Mesothelial cell of epicardium (in vitro differentiated cells): ENCODE measurements at regions not wholly inside any gene's neighbourhood (a gene's known extent, or its start where the extent isn't known, plus 50 kb on each side); places are given as distances from the start of the nearest gene placed in this dataset.

Experiments
- DNase-seq, 2 experiments: peaks; one replicate each; pipeline ENCODE4 v3.0.0; 2021; ENCODE audit warnings: low spot score in 2 of 2; ENCODE audit not compliant: unreplicated experiment in 2 of 2
- H3K27ac Mint-ChIP-seq: 2 replicates; pipeline ENCODE4 v1.8.0; 2021; ENCODE audit warnings: mixed read lengths
- H3K27me3 Mint-ChIP-seq: 2 replicates; pipeline ENCODE4 v1.8.0; 2021; ENCODE audit warnings: low read depth, mixed read lengths
- H3K36me3 Mint-ChIP-seq: 2 replicates; pipeline ENCODE4 v1.8.0; 2021; ENCODE audit warnings: mixed read lengths
- H3K4me1 Mint-ChIP-seq: 2 replicates; pipeline ENCODE4 v1.8.0; 2021; ENCODE audit warnings: mixed read lengths
- H3K4me3 Mint-ChIP-seq: 2 replicates; pipeline ENCODE4 v1.8.0; 2021; ENCODE audit warnings: mild to moderate bottlenecking, moderate library complexity, mixed read lengths
- H3K9me3 Mint-ChIP-seq: 2 replicates; pipeline ENCODE4 v1.8.0; 2021; ENCODE audit warnings: mixed read lengths
- CTCF ChIP-seq: fragments of 200-600 bp; sonication (generic); IDR thresholded peaks from one replicate; pipeline ENCODE4 v1.5.0; 2021; ENCODE audit warnings: antibody characterized with exemption; ENCODE audit not compliant: unreplicated experiment

DNA sequence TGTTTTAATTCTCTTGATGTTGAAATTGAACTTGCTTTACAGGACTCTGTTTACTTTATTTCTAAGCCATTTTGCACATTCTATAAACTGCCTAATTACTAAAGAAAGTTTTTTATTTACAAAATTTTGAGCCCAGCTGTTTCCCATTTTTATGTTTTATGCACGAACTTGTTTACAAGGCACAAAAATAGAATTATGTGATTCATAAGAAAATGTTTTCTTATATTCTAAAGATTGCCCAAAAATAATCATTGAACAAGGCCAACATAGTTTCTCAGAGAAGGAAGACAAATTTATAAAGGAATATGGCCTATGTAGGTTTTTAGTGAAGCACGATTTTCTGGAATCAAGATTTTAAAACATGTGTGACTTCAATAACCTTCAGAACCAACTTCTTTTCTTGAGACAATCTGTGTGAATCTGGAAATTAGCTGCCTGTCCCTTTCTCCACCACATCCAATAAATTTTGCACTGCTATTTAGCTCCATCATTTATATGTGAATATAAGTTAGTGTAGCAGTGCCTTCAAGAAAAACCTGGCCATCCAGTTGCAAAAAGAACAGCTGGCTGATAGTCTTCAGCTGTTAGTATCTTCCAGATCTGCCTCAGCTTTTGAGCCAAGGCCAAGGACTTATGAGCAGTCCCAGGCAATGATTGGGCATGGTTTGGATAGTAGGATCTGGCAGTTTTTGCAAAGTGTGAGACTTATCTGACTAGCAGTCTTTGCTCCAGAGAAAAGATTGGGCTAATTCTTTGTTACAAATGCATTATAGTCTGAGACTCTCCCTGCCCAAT lies 253.2 kb upstream of the COL3A1 start:
- DNase-seq, result no peak
- H3K36me3 Mint-ChIP-seq, result peaks cover 18% of the 10 kb centered on the region

DNA sequence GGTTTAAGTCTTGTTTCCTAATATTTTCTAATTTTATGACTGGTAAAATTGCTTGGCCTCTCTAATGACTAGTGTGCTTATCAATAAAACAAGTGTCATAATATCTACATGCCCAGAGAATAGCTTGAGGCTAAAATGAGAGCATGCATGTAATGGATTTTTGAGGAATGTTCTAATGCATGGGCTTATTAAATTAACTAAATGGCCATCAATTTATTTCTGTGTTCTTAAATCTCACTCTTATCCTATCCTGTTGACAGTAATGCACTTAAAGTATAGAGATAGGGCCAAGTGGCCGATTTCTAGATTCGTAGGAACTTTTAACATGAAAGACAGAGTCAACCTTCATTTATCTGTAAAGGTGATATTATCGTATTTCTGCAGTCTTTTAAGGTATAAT lies 252.4 kb upstream of the COL3A1 start:
- peaks cover 58% of the 10 kb centered on the region for H3K4me1 Mint-ChIP-seq
- no peak for TF ChIP-seq CTCF
- H3K9me3 Mint-ChIP-seq, result peaks cover 13% of the 10 kb centered on the region
- no peaks in the 10 kb centered on the region for H3K27me3 Mint-ChIP-seq
- H3K27ac Mint-ChIP-seq, result peak overlapping the region; percentile 88
- no peak overlapping the region for H3K4me3 Mint-ChIP-seq
- DNase-seq, result no peak
- H3K36me3 Mint-ChIP-seq, result peaks cover 13% of the 10 kb centered on the region

More for the DNA sequence above, 253.2 kb upstream of the COL3A1 start:
- H3K27me3 Mint-ChIP-seq, result no peaks in the 10 kb centered on the region
- H3K9me3 Mint-ChIP-seq, result peaks cover 17% of the 10 kb centered on the region
- TF ChIP-seq CTCF, result no peak
- peak overlapping the region; percentile 88 for H3K27ac Mint-ChIP-seq
- no peak overlapping the region for H3K4me3 Mint-ChIP-seq
- H3K4me1 Mint-ChIP-seq, result peaks cover 52% of the 10 kb centered on the region

DNA sequence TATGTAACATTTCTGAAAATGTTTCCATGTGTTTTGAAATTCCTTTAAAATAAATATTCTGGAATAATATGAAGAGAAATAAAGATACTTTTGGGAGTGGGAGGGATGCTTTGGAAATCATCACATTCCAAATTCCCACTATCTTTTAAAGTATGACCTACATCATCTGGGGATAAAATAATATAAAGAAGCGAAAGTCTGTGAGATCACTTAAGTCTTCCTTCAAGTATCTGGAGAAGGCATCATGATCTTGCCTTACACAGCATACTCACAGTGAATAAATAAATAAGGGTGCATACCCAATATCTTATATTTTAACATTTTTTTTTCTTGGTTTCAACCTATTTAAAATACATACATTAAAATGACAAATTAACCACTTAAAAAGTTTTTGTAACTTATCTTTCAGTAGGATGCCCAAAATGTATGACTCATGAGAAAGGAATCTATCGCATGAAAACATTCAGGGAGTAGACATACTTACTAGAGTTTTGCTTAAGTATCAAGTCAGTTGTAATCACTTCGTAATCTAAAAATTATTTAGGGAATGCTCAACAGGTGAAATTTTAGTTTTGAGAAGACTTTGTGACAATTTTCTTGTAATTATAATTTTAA lies 248.3 kb upstream of the COL3A1 start:
- peaks cover 74% of the 10 kb centered on the region for H3K4me1 Mint-ChIP-seq
- H3K36me3 Mint-ChIP-seq, result peaks cover 3% of the 10 kb centered on the region
- no peak for TF ChIP-seq CTCF
- H3K4me3 Mint-ChIP-seq, result no peak overlapping the region
- H3K27ac Mint-ChIP-seq, result peak overlapping the region; percentile 70
- no peak for DNase-seq
- peaks cover 8% of the 10 kb centered on the region for H3K9me3 Mint-ChIP-seq
- no peaks in the 10 kb centered on the region for H3K27me3 Mint-ChIP-seq

DNA sequence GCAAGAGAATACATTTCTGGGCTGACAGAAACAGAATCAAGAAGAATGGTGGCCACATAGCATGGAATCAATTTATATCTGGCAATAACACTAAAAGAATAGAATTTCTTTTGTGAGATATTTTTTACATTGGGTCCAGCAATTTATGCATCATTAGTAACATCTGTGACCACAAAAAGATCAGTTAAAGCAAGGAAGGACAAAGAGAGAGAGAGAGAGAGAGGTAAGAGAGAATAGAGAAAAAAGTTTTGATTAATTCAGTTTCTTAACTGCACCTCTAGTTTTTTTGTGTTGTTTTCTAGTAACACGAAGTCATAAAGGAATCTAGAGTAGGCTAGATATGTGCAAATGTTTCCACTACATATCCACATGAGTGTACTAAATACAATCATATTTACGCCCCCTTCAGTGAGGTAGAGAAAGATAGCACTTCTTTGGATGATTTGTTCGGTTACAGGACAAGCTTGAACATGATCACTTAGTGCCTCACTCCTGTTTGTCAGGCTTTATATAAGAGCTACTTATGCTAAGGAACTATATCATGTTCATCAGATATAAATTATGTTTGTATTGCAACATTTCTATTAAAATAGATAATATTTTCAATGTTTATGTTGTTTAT lies 247.4 kb upstream of the COL3A1 start:
- no peak for DNase-seq
- H3K9me3 Mint-ChIP-seq, result peaks cover 8% of the 10 kb centered on the region
- TF ChIP-seq CTCF, result no peak
- peaks cover 6% of the 10 kb centered on the region for H3K36me3 Mint-ChIP-seq
- H3K27ac Mint-ChIP-seq, result peak overlapping the region; percentile 96
- peaks cover 67% of the 10 kb centered on the region for H3K4me1 Mint-ChIP-seq
- no peak overlapping the region for H3K4me3 Mint-ChIP-seq
- H3K27me3 Mint-ChIP-seq, result no peaks in the 10 kb centered on the region

GRCh38 chr2:188727846-188728245 lies 246.3 kb upstream of the COL3A1 start:
- TF ChIP-seq CTCF, result no peak
- no peaks in the 10 kb centered on the region for H3K27me3 Mint-ChIP-seq
- DNase-seq, result no peak
- peak overlapping the region; percentile 96 for H3K27ac Mint-ChIP-seq
- peaks cover 57% of the 10 kb centered on the region for H3K4me1 Mint-ChIP-seq
- H3K9me3 Mint-ChIP-seq, result peaks cover 11% of the 10 kb centered on the region
- H3K4me3 Mint-ChIP-seq, result no peak overlapping the region
- H3K36me3 Mint-ChIP-seq, result peaks cover 6% of the 10 kb centered on the region
